ENCODE measurements at regions not wholly inside any gene's neighbourhood (a gene's known extent, or its start where the extent isn't known, plus 50 kb on each side); places are given as distances from the start of the nearest gene placed in this dataset.

DNA sequence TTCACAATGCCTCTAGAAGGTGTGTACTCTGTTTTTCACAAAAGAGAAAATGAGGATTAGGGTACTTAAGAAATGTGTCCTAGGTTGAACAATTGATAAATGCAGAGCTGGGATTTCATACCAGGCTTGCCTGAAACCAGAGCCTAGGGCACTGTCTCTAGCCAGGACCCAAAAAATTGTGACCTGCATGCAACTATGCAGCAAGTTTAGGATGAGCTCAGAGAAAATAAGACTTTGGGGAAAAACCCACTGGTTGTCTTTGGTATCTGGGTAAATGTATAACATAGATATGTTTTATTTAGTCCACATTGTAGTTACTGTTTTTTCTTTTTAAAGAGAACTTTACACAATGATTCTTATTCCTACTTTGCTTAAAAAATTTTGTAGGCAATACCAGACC lies 177.1 kb upstream of the SEMA6A start:
- Mint-ChIP-seq H3K4me1 (no peaks in the 10 kb centered on the region), H3K9me3 (no peaks in the 10 kb centered on the region), H3K36me3 (ENCODE audit: low read depth) (no peaks in the 10 kb centered on the region), H3K27ac (no peak overlapping the region), H3K27me3 (peaks cover 2% of the 10 kb centered on the region), H3K4me3 (no peak overlapping the region)
- CTCF ChIA-PET: no interaction called here
- DNase-seq (no peak), ATAC-seq (ENCODE audit: low read depth) (no peak)
- no peak for TF ChIP-seq CTCF (IDR thresholded peaks at IDR 0.05)
- intact Hi-C loops (cut with micrococcal nuclease): no loop called here
- POLR2A ChIA-PET: no interaction called here

DNA sequence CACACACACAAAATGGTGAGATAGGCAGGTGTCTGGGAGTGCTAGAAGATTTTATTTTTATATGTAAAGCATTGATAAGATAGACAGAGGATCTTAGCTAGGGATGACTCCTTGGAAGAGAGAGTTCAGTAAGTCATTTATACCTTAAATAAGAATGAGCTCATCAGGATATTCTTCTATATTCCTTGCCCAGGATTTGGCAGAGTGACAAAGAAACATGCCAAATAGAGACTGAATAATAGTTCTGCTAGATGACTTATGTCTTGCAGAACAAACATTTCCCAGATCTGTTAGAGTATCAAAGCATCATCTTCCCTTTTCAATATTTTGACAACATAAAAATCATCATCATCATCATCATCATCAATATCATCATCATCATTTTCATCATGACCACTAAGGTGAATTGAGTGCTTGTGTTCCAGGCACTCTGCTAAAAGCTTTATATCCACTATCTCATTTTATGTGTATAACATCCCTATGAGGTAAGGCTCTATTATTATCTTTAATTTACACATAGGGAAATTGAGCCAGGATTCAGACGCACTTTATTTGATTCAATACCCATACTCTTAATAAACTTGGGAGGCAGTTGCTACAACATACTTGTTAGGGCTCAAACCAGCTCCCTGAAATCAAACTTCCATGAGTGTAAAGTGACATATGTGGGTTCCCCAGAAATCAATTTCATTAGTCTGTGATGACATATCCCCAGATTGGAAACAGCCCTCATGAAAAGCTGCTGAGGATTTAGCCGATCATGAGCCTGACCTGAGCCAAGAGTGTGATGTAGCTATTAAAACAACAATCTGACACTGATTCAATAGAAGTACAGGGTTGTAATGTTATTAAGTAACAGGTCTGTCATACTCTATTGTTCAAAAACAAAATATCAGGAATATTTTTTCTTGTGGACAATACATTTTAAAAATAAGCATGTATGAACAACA lies 176.3 kb upstream of the SEMA6A start:
- intact Hi-C loops (cut with micrococcal nuclease): no loop called here
- no peak for DNase-seq
- no peak for ATAC-seq (ENCODE audit: low read depth)
- H3K27me3 Mint-ChIP-seq: no peaks in the 10 kb centered on the region
- TF ChIP-seq CTCF (IDR thresholded peaks at IDR 0.05): no peak
- H3K36me3 Mint-ChIP-seq (ENCODE audit: low read depth): no peaks in the 10 kb centered on the region
- ChIA-PET POLR2A (no interaction called here), CTCF (no interaction called here)
- no peak overlapping the region for H3K4me3 Mint-ChIP-seq
- H3K27ac Mint-ChIP-seq: no peak overlapping the region
- no peaks in the 10 kb centered on the region for H3K9me3 Mint-ChIP-seq
- no peaks in the 10 kb centered on the region for H3K4me1 Mint-ChIP-seq

GRCh38 chr5:116747881-116748280 lies 173.3 kb upstream of the SEMA6A start:
- Mint-ChIP-seq H3K4me3 (no peak overlapping the region), H3K4me1 (no peaks in the 10 kb centered on the region), H3K9me3 (peaks cover 2% of the 10 kb centered on the region), H3K27ac (no peak overlapping the region), H3K27me3 (no peaks in the 10 kb centered on the region), H3K36me3 (ENCODE audit: low read depth) (no peaks in the 10 kb centered on the region)
- TF ChIP-seq CTCF (IDR thresholded peaks at IDR 0.05): no peak
- POLR2A ChIA-PET: no interaction called here
- CTCF ChIA-PET: no interaction called here
- no peak for ATAC-seq (ENCODE audit: low read depth)
- DNase-seq: no peak
- intact Hi-C loops (cut with micrococcal nuclease): no loop called here

- DNase-seq (no peak), ATAC-seq (ENCODE audit: low read depth) (no peak)
- no peaks in the 10 kb centered on the region for H3K36me3 Mint-ChIP-seq (ENCODE audit: low read depth)
- intact Hi-C loops (cut with micrococcal nuclease): no loop called here
- CTCF ChIA-PET: no interaction called here
- no peaks in the 10 kb centered on the region for H3K4me1 Mint-ChIP-seq
- no peak for TF ChIP-seq CTCF (IDR thresholded peaks at IDR 0.05)
- no peaks in the 10 kb centered on the region for H3K27me3 Mint-ChIP-seq
- no peak overlapping the region for H3K4me3 Mint-ChIP-seq
- POLR2A ChIA-PET: no interaction called here
- H3K9me3 Mint-ChIP-seq: peaks cover 2% of the 10 kb centered on the region
- no peak overlapping the region for H3K27ac Mint-ChIP-seq
These were observed 172.0 kb upstream of the SEMA6A start for GRCh38 chr5:116746668-116747067.

- POLR2A ChIA-PET: no interaction called here
These were observed 166.1 kb upstream of the SEMA6A start for GRCh38 chr5:116740771-116741170.

More at GRCh38 chr5:116740771-116741170, 166.1 kb upstream of the SEMA6A start:
- Mint-ChIP-seq H3K27me3 (peaks cover 3% of the 10 kb centered on the region), H3K36me3 (ENCODE audit: low read depth) (no peaks in the 10 kb centered on the region), H3K4me3 (no peak overlapping the region), H3K9me3 (peaks cover 2% of the 10 kb centered on the region), H3K4me1 (no peaks in the 10 kb centered on the region), H3K27ac (no peak overlapping the region)
- no peak for TF ChIP-seq CTCF (IDR thresholded peaks at IDR 0.05)
- intact Hi-C loops (cut with micrococcal nuclease): no loop called here
- no peak for ATAC-seq (ENCODE audit: low read depth)
- CTCF ChIA-PET: no interaction called here
- no peak for DNase-seq

Data from activated B cell treated with CpG ODN at 0.5 μM for 24 hours (primary cell).